ENCODE measurements at regions not wholly inside any gene's neighbourhood (a gene's known extent, or its start where the extent isn't known, plus 50 kb on each side); places are given as distances from the start of the nearest gene placed in this dataset.

DNA sequence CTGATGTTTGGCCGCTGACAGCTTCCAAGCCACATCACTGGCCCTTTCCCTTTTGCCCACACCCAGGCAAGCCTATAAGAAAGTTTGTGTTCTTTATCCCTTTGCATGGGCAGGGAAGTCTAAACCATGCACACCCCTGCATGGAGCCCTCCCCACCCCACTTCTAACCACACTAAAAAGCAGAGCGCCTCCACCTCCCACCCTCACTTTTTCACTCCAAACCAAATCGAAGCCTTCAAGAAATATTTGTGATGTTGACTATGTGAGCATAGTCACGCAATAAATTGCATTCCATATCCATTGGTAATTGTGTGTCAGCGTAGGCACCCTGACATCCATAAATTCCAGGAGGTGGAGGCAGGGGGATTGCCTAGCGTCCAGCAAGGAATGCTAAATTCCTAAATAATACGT, 104.4 kb upstream of the LSM14A start:
- TF ChIP-seq, protein P1, sequence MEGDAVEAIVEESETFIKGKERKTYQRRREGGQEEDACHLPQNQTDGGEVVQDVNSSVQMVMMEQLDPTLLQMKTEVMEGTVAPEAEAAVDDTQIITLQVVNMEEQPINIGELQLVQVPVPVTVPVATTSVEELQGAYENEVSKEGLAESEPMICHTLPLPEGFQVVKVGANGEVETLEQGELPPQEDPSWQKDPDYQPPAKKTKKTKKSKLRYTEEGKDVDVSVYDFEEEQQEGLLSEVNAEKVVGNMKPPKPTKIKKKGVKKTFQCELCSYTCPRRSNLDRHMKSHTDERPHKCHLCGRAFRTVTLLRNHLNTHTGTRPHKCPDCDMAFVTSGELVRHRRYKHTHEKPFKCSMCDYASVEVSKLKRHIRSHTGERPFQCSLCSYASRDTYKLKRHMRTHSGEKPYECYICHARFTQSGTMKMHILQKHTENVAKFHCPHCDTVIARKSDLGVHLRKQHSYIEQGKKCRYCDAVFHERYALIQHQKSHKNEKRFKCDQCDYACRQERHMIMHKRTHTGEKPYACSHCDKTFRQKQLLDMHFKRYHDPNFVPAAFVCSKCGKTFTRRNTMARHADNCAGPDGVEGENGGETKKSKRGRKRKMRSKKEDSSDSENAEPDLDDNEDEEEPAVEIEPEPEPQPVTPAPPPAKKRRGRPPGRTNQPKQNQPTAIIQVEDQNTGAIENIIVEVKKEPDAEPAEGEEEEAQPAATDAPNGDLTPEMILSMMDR (conservative IDR thresholded peaks at IDR 0.05), result no peak
- no peak for TF ChIP-seq ZFX (IDR thresholded peaks at IDR 0.05)
